Panc1 (cell line): ENCODE measurements at regions not wholly inside any gene's neighbourhood (a gene's known extent, or its start where the extent isn't known, plus 50 kb on each side); places are given as distances from the start of the nearest gene placed in this dataset.

Source experiments
- POLR2AphosphoS5 ChIP-seq: IDR thresholded peaks from 2 replicates; pipeline ENCODE4 v1.6.1; 2012; ENCODE audit warnings: mild to moderate bottlenecking, low read depth, low read length, moderate library complexity
- SIN3A ChIP-seq: IDR thresholded peaks from 2 replicates; pipeline ENCODE4 v1.6.1; 2012; ENCODE audit warnings: low read depth, mild to moderate bottlenecking, low read length, moderate library complexity, borderline replicate concordance; ENCODE audit not compliant: insufficient read depth
- TCF7L2 ChIP-seq: IDR thresholded peaks from 2 replicates; pipeline ENCODE4 v1.6.1; 2011; ENCODE audit warnings: mild to moderate bottlenecking, low read depth, low read length, inconsistent platforms
- TF ChIP-seq, protein P1 (sequence below): fragments of 450-650 bp; IDR thresholded peaks from 2 replicates; pipeline ENCODE4 v1.5.1; 2017; ENCODE audit warnings: mild to moderate bottlenecking
- TF ChIP-seq, protein P2 (sequence below), 2 experiments: IDR thresholded peaks; 2 replicates each; pipeline ENCODE4 v1.6.1; 2011 to 2012; ENCODE audit warnings: low read depth in 2 of 2, control low read depth in 1 of 2, low read length in 1 of 2, mild to moderate bottlenecking in 1 of 2, moderate library complexity in 1 of 2; ENCODE audit not compliant: insufficient read depth in 1 of 2

DNA sequence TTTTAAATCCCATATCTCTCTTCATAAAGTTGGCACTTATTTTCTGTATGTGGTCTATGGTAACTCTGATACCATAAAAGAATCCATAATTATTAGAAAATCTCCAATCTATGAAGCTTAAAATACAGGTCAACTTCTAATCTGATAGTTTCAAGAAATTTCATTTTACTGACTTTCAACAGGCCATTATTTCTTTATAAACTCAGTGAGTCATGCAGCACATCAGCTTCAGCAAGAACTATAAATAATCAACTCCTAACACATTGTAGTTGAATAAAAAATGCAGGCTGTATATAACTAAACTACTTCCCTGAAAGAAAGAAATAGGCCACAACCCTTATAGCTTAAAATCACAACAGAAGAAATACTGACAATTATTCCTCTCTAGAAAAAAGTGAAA is 204.3 kb upstream of the CCDC150 start:
- TF ChIP-seq, protein P1, sequence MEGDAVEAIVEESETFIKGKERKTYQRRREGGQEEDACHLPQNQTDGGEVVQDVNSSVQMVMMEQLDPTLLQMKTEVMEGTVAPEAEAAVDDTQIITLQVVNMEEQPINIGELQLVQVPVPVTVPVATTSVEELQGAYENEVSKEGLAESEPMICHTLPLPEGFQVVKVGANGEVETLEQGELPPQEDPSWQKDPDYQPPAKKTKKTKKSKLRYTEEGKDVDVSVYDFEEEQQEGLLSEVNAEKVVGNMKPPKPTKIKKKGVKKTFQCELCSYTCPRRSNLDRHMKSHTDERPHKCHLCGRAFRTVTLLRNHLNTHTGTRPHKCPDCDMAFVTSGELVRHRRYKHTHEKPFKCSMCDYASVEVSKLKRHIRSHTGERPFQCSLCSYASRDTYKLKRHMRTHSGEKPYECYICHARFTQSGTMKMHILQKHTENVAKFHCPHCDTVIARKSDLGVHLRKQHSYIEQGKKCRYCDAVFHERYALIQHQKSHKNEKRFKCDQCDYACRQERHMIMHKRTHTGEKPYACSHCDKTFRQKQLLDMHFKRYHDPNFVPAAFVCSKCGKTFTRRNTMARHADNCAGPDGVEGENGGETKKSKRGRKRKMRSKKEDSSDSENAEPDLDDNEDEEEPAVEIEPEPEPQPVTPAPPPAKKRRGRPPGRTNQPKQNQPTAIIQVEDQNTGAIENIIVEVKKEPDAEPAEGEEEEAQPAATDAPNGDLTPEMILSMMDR, result no peak
- TF ChIP-seq POLR2AphosphoS5, result no peak
- TF ChIP-seq, protein P2, sequence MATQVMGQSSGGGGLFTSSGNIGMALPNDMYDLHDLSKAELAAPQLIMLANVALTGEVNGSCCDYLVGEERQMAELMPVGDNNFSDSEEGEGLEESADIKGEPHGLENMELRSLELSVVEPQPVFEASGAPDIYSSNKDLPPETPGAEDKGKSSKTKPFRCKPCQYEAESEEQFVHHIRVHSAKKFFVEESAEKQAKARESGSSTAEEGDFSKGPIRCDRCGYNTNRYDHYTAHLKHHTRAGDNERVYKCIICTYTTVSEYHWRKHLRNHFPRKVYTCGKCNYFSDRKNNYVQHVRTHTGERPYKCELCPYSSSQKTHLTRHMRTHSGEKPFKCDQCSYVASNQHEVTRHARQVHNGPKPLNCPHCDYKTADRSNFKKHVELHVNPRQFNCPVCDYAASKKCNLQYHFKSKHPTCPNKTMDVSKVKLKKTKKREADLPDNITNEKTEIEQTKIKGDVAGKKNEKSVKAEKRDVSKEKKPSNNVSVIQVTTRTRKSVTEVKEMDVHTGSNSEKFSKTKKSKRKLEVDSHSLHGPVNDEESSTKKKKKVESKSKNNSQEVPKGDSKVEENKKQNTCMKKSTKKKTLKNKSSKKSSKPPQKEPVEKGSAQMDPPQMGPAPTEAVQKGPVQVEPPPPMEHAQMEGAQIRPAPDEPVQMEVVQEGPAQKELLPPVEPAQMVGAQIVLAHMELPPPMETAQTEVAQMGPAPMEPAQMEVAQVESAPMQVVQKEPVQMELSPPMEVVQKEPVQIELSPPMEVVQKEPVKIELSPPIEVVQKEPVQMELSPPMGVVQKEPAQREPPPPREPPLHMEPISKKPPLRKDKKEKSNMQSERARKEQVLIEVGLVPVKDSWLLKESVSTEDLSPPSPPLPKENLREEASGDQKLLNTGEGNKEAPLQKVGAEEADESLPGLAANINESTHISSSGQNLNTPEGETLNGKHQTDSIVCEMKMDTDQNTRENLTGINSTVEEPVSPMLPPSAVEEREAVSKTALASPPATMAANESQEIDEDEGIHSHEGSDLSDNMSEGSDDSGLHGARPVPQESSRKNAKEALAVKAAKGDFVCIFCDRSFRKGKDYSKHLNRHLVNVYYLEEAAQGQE (IDR thresholded peaks at IDR 0.05; ENCODE audit: insufficient read depth in 1 of 2, low read depth in 2 of 2, low read length in 1 of 2), result no peak
- no peak for TF ChIP-seq SIN3A
- TF ChIP-seq TCF7L2, result no peak
